ENCODE measurements at regions not wholly inside any gene's neighbourhood (a gene's known extent, or its start where the extent isn't known, plus 50 kb on each side); places are given as distances from the start of the nearest gene placed in this dataset.

GRCh38 chr17:14405189-14405588 lies 104.3 kb downstream of the HS3ST3B1 start:
- H3K9me2 ChIP-seq (ENCODE audit: insufficient read depth, low read length), result no peaks in the 10 kb centered on the region
- H3K9ac ChIP-seq (ENCODE audit: low read length), result no peak overlapping the region
- H4K20me1 ChIP-seq (ENCODE audit: insufficient read depth), result no peaks in the 10 kb centered on the region
- no peak overlapping the region for H3K4me2 ChIP-seq (ENCODE audit: low read length)
- H2AFZ ChIP-seq (ENCODE audit: low read depth, low read length), result no peak overlapping the region
- H3F3A ChIP-seq (ENCODE audit: insufficient read depth, low read length, poor library complexity, severe bottlenecking), result no peaks in the 10 kb centered on the region
- no peak overlapping the region for H3K27ac ChIP-seq (ENCODE audit: low read length)
- H3K4me3 ChIP-seq (ENCODE audit: low read length), result no peak overlapping the region
- TF ChIP-seq TAF1 (IDR thresholded peaks at IDR 0.05; ENCODE audit: low read depth) (no peak), EZH2 (IDR thresholded peaks at IDR 0.05; ENCODE audit: borderline replicate concordance, insufficient read depth, low read length, poor library complexity, severe bottlenecking) (no peak), SMC3 (conservative IDR thresholded peaks at IDR 0.05; ENCODE audit: poor library complexity) (no peak), EP300 (conservative IDR thresholded peaks at IDR 0.05; ENCODE audit: poor library complexity, severe bottlenecking) (no peak), RAD21 (conservative IDR thresholded peaks at IDR 0.05) (no peak), POLR2AphosphoS5 (IDR thresholded peaks at IDR 0.05) (no peak), MXI1 (conservative IDR thresholded peaks at IDR 0.05; ENCODE audit: poor library complexity, severe bottlenecking) (no peak)
- TF ChIP-seq, protein P1, sequence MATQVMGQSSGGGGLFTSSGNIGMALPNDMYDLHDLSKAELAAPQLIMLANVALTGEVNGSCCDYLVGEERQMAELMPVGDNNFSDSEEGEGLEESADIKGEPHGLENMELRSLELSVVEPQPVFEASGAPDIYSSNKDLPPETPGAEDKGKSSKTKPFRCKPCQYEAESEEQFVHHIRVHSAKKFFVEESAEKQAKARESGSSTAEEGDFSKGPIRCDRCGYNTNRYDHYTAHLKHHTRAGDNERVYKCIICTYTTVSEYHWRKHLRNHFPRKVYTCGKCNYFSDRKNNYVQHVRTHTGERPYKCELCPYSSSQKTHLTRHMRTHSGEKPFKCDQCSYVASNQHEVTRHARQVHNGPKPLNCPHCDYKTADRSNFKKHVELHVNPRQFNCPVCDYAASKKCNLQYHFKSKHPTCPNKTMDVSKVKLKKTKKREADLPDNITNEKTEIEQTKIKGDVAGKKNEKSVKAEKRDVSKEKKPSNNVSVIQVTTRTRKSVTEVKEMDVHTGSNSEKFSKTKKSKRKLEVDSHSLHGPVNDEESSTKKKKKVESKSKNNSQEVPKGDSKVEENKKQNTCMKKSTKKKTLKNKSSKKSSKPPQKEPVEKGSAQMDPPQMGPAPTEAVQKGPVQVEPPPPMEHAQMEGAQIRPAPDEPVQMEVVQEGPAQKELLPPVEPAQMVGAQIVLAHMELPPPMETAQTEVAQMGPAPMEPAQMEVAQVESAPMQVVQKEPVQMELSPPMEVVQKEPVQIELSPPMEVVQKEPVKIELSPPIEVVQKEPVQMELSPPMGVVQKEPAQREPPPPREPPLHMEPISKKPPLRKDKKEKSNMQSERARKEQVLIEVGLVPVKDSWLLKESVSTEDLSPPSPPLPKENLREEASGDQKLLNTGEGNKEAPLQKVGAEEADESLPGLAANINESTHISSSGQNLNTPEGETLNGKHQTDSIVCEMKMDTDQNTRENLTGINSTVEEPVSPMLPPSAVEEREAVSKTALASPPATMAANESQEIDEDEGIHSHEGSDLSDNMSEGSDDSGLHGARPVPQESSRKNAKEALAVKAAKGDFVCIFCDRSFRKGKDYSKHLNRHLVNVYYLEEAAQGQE (IDR thresholded peaks at IDR 0.05; ENCODE audit: borderline replicate concordance), result no peak
- TF ChIP-seq, protein P2, sequence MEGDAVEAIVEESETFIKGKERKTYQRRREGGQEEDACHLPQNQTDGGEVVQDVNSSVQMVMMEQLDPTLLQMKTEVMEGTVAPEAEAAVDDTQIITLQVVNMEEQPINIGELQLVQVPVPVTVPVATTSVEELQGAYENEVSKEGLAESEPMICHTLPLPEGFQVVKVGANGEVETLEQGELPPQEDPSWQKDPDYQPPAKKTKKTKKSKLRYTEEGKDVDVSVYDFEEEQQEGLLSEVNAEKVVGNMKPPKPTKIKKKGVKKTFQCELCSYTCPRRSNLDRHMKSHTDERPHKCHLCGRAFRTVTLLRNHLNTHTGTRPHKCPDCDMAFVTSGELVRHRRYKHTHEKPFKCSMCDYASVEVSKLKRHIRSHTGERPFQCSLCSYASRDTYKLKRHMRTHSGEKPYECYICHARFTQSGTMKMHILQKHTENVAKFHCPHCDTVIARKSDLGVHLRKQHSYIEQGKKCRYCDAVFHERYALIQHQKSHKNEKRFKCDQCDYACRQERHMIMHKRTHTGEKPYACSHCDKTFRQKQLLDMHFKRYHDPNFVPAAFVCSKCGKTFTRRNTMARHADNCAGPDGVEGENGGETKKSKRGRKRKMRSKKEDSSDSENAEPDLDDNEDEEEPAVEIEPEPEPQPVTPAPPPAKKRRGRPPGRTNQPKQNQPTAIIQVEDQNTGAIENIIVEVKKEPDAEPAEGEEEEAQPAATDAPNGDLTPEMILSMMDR (IDR thresholded peaks at IDR 0.05; ENCODE audit: poor library complexity, severe bottlenecking), result no peak
- H3K9me3 ChIP-seq (ENCODE audit: low read length), result no peaks in the 10 kb centered on the region
- H3K36me3 ChIP-seq (ENCODE audit: insufficient read depth, low read length), result no peaks in the 10 kb centered on the region
- no peaks in the 10 kb centered on the region for H3K27me3 ChIP-seq (ENCODE audit: insufficient read depth, low read depth, low read length)
- no peaks in the 10 kb centered on the region for H3K79me2 ChIP-seq (replicated peaks; ENCODE audit: insufficient read depth, low read length)

All from neural cell (in vitro differentiated cells).